NK-92 (cell line): ENCODE measurements at regions not wholly inside any gene's neighbourhood (a gene's known extent, or its start where the extent isn't known, plus 50 kb on each side); places are given as distances from the start of the nearest gene placed in this dataset.

Experiments used
- DNase-seq: peaks from one replicate; lab custom pipeline; 2025; ENCODE audit not compliant: unreplicated experiment; lab: John Stamatoyannopoulos, UW

- DNase-seq = no peak
Measured at GRCh38 chr3:110774496-110775265, 296.9 kb upstream of the NECTIN3 start.

GRCh38 chr3:110779581-110779980, 292.0 kb upstream of the NECTIN3 start:
- no peak for DNase-seq

GRCh38 chr3:110783541-110783940, 288.1 kb upstream of the NECTIN3 start:
- DNase-seq = no peak

DNA sequence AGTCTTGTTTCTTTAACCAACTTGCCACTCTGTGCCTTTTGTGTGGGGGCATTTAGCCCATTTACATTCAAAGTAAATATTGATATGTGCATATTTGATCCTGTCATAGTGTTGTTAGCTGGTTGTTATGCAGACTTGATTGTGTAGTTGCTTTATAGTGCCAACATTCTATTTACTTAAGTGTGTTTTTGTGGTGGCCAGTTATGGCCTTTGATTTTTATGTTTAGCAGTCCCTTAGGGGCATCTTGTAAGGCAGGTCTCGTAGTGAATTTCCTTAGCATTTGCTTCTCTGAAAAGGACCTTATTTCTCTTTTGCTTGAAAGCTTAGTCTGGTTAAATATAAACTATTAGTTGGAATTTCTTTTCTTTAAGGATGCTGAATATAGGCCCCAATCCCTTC, 282.8 kb upstream of the NECTIN3 start:
- DNase-seq = no peak

DNA sequence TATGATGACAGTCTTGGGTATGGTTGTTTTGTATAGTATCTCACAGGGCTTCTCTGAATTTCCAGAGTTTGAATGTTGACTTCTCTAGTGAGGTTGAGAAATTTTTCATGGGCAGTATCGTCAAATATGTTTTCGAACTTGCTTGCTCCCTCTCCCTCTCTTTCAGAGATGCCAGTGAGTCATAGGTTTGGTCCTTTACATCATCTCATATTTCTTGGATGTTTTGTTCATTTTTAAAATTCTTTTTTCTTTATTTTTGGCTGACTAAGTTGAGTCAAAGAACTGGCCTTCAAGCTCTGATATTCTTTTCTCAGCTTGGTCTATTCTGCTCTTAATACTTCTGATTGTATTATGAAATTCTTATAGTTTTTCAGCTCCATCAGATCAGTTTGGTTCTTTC, 282.3 kb upstream of the NECTIN3 start:
- DNase-seq = no peak

DNA sequence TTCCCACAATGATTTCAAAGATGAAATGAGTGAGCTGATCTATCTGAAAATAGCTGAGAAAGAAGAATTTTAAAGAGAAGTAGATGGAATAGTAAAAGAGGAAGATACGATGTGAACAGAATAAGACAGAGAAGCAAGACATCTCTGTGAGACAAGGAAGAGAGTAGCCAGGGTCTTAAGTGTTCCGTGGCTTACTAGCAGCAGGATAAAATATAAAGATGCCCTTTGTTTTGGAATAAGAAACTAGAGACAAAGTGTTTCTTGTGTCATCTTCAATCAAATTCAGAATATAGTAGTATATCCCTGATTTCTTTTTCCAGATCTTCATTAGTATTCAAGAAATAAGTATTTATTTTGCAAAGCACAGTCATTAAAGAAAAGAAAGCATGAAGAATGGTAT, 281.0 kb upstream of the NECTIN3 start:
- DNase-seq = no peak

GRCh38 chr3:110791995-110792686, 279.5 kb upstream of the NECTIN3 start:
- DNase-seq = no peak

GRCh38 chr3:110793611-110794010, 278.0 kb upstream of the NECTIN3 start:
- no peak for DNase-seq

DNA sequence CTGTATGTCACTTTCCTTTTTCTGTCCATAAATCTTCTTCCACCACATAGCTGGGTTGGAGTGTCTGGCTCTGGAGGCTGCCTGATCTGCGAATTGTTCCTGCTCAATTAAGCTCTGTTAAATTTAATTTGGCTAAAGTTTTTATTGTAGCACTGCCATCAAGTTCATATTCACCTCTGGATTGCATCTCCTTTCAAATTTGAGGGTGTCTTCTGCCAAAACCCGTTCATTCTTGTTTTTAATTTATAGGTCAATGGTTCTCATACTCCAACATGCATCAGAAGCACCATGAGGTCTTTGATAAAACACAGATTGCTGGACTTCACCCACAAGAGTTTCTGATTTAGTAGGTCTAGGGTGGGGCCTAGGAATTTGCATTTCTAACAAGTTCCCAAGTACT, 276.5 kb upstream of the NECTIN3 start:
- DNase-seq = no peak

DNA sequence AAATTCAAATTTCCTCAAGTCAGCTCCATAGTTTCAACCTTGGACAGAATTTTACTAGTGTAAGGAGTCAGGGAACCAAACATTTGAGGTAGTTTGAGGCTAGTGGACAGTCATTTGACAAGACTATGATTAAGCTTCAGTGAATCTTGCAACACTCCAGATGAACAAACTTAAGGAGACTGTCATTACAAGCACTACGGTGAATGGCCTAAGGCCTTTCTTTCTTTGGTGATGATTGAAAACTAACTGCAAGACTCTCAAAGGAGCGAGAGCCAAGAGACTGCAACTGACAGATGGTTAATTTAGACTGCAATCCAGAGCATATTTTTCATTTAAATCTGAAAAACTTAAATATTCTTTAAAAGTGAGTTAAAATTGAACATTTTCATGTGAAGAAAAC, 272.3 kb upstream of the NECTIN3 start:
- DNase-seq = no peak

DNA sequence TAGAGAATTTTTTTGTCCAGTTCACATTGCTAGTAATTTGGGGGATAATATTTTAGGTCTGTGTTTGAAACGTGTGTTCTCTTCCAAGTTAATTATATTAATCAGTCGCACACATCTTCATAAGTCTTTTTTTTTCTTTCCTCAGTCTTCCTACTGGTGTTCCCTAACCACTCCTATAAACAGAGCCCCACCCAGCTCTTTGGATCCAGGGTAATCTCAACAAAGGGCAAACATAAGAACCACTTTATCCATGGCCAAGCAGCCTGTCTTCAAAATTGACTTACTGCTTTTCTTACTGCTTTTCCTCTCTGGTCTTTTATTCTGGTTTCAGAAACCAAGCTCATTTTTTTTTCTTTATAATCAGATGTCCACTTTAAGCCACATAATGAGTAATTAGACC, 266.8 kb upstream of the NECTIN3 start:
- no peak for DNase-seq

GRCh38 chr3:110806924-110807323, 264.7 kb upstream of the NECTIN3 start:
- no peak for DNase-seq

DNA sequence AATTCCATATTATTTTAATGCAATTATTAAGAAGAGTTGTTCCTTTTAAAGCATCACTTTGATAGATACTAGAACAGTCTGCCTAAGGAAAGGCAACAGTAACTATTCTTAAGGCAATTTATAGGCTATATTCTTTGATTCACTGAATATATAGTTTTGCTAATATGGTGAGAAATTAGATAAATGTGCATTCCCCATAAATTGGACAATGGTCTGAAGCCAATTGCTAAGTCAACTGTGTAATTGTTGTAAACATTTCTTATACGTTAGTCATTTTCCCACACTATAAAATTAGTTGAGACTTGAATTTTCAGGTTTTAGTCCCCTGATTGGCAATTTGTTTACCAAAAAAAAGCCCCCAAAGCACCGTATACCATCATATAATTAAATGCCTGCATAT, 263.0 kb upstream of the NECTIN3 start:
- no peak for DNase-seq

DNA sequence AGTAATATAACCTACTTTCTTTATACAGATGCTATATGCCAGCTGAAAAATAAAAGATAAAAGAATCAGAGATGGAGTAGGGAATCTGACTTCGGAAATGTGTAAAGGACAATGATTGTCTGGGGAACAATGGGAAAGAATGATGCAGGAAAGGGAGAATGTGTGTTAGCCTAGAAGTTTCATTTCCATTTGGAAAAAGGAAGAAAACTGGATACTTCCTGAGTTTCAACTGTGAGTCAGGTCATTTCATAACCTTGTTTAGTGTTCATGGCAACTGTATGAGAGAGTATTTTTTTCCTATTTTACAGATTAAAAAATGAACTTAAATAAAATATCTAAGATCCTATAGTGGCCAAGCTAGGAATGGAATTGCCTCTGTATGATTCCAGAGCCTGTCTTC, 261.3 kb upstream of the NECTIN3 start:
- no peak for DNase-seq

DNA sequence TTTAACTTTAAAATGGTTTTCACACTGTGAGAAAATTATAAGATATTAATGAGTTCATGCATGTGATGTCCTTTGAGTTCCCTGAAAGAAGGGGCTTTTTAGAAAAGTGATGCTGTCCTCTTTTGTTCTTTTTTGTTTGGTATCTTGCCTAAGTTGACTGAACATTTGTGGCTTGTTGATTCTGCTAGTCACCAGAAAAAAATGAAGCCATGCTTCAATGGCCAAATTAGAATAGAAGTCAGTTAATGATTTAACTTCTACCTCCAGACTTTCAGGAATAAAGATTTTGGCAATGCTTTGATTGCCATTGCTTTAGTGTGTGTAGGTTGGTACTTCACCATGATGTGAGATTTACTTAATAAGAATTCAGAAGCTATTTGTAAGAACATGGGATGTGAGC, 260.6 kb upstream of the NECTIN3 start:
- no peak for DNase-seq

DNA sequence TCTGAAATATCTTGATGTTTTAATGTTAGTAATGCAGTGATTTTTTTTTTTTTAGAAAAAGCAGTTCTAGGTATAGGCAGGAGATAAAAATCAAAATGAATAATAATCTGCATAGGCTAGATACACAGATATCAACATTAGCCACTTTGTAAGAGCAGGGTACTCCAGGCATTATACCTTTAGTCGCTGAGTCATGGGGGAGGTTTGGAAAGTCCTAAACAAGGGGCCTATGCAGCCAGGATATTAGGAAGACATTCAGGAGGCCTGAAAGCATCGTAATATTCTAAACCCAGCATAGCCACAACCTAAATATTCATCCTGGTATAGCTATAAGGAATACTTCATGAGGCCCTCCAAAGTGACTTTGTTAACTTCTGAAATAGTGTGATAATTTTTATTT, 258.1 kb upstream of the NECTIN3 start:
- no peak for DNase-seq

DNA sequence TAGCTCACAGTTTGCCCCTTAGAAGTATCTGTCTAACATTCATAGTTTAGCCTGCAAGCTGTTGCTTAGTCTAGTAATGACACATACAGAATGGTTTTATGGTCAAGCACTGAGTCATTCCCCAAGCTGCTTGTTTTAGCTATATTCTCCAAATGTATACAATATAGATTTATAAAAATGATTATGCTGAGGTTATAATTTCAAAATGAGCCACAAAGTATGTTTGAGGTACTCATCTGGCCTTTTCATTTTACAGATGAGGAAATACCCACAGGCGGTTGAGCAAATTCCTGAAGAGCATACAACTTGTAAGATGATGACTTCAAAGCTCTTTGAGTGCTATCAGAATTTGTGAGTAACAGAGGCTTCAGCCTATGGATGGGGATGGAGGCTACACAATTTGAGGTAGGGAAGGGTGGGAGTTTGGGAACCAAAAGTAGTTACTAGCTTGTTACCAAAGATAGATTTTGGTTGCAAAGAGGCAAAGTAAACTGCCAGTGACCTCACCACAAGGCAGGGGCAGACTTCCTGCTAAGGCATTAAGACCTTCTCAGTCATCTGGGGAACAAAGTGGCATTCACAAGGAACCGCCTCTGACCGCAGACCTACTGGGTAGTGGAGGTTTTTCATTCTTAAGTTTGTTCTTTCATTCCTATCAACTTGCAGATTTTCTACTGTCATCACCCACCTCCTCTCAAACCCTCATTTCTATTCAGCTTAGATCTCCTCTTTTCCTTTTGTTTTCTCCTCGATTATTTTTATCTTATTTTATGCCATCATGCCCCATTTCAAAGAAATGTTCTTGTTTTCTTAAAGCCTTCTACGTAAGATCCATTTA, 257.2 kb upstream of the NECTIN3 start:
- peak; percentile 23 for DNase-seq

DNA sequence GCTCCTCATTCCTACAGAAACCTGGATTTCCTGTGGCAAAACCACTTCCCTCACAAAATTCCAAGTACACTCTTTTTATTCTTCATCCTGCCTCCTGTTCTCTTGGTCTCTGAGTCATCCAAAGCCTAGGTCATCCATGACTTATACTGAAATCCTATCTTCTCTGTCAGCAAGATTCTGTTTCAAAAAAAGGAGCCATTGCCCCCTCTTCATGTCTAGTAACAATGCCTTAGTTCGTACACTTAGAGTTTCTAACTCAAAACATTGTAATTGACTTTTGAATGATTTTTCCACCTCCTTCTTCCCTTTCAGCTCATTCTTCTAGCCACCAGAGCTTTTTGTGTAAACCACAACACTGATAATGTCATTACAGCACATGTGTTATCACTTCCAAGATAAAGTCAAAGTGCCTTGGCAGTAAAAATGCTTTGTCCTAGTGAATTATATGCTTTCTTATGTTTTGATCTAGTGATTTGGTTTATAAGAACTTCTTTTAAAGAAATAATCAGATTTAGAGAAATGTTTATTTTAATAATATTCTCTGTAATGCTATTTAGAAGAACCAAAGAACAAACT, 256.5 kb upstream of the NECTIN3 start:
- no peak for DNase-seq

DNA sequence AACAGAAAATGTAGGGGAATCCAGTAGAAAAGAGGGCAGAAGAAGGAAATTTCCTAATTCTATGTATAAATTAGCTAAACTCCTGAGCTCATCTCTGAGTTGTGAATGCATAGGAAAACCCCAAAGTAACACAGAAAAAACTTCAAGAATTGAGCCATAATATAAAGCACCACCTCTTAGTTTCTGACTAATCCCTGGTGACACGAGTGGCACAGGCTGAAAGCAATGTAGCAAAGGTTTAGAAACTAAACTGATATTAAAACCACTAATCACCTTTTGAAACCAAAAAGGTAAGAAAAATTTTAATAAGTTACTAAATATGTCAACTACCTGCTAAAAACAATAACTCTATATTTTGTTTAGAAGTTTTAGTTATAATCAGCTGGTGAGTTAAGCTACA, 255.6 kb upstream of the NECTIN3 start:
- DNase-seq = no peak

GRCh38 chr3:110821586-110821985, 250.0 kb upstream of the NECTIN3 start:
- no peak for DNase-seq

DNA sequence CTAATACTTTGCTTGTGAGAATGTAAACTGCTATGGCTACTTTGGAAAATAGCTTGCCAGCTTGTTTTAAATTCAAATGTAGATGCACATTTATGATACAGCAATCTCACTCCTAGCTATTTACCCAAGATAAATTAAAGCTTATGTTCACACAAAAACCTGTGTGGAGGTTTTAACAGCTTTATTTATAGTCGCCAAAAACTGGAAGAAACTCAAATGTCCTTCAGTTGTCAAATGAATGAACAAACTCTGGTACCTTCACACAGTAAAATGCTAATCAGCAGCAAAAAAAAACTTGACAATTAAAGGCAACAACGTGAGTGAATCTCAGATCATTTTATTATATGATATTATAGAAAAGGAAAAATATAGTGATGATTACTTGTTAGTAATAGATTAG, 248.6 kb upstream of the NECTIN3 start:
- DNase-seq = no peak

- no peak for DNase-seq
Measured at GRCh38 chr3:110846971-110847370, 224.6 kb upstream of the NECTIN3 start.
